ENCODE measurements at regions not wholly inside any gene's neighbourhood (a gene's known extent, or its start where the extent isn't known, plus 50 kb on each side); places are given as distances from the start of the nearest gene placed in this dataset.
"Not testable (repeated sequence)": the region's sequence is repeated elsewhere in the genome, so short reads cannot be mapped to it uniquely, and the experiment has no call there.

- not testable (repeated sequence) for H3K4me3 ChIP-seq (ENCODE audit: insufficient read depth, low read depth, low read length); H3K9me3 ChIP-seq (ENCODE audit: control insufficient read depth, low read length); H3K27ac ChIP-seq (ENCODE audit: insufficient read depth, low read depth, low read length, poor library complexity, severe bottlenecking); H3K27me3 ChIP-seq (ENCODE audit: control insufficient read depth, insufficient read depth, low read length, poor library complexity, severe bottlenecking); H3K4me1 ChIP-seq (ENCODE audit: control insufficient read depth, insufficient read depth, low read length); H3K36me3 ChIP-seq (ENCODE audit: control insufficient read depth, insufficient read depth, low read length)
- 79 to 82% methylated on average over 3 of the region's 7 CpGs for WGBS, 2 experiments
Observed at GRCh38 chr3:195988764-195989163, 80.4 kb upstream of the TNK2 start.

DNA sequence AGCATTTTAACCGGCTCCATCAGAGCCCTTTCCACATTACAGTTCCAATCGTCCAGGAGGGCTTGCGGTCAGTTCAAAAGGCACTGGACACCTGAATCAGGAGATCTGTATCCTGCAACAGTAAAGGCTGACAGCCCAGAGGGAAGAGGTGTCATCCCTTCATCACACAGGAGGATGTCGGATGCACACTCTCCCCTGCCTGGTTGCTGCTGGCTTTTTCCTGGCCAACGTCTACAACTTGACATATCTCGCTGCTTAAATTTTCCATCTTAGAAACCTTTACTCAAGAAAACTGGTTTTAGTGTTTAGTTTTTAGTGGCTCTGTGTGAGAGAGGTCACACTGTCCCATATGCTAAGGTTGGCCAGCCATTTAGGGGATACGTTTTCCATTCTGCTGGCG lies 78.7 kb upstream of the TNK2 start:
- 90 to 94% methylated on average over 4 to 5 of the region's 8 CpGs for WGBS, 2 experiments
- H3K9me3 ChIP-seq (ENCODE audit: control insufficient read depth, low read length); H3K27ac ChIP-seq (ENCODE audit: insufficient read depth, low read depth, low read length, poor library complexity, severe bottlenecking): not testable (repeated sequence)

GRCh38 chr3:195986576-195986975 lies 78.2 kb upstream of the TNK2 start:
- not testable (repeated sequence) for H3K27me3 ChIP-seq (ENCODE audit: control insufficient read depth, insufficient read depth, low read length, poor library complexity, severe bottlenecking); H3K4me3 ChIP-seq (ENCODE audit: insufficient read depth, low read depth, low read length); H3K9me3 ChIP-seq (ENCODE audit: control insufficient read depth, low read length); H3K4me1 ChIP-seq (ENCODE audit: control insufficient read depth, insufficient read depth, low read length); H3K27ac ChIP-seq (ENCODE audit: insufficient read depth, low read depth, low read length, poor library complexity, severe bottlenecking); H3K36me3 ChIP-seq (ENCODE audit: control insufficient read depth, insufficient read depth, low read length)
- WGBS, 2 experiments = no CpG with 5 or more reads among the region's 4 CpGs

More for the DNA sequence above, 78.7 kb upstream of the TNK2 start:
- H3K27me3 ChIP-seq (ENCODE audit: control insufficient read depth, insufficient read depth, low read length, poor library complexity, severe bottlenecking); H3K4me3 ChIP-seq (ENCODE audit: insufficient read depth, low read depth, low read length); H3K4me1 ChIP-seq (ENCODE audit: control insufficient read depth, insufficient read depth, low read length); H3K36me3 ChIP-seq (ENCODE audit: control insufficient read depth, insufficient read depth, low read length): not testable (repeated sequence)

GRCh38 chr3:195985348-195985920 lies 77.1 kb upstream of the TNK2 start:
- 90 to 94% methylated on average over 4 to 8 of the region's 11 CpGs for WGBS, 2 experiments

GRCh38 chr3:195984392-195985030 lies 76.2 kb upstream of the TNK2 start:
- H3K9me3 ChIP-seq (ENCODE audit: control insufficient read depth, low read length); H3K27me3 ChIP-seq (ENCODE audit: control insufficient read depth, insufficient read depth, low read length, poor library complexity, severe bottlenecking); H3K4me3 ChIP-seq (ENCODE audit: insufficient read depth, low read depth, low read length); H3K36me3 ChIP-seq (ENCODE audit: control insufficient read depth, insufficient read depth, low read length); H3K4me1 ChIP-seq (ENCODE audit: control insufficient read depth, insufficient read depth, low read length); H3K27ac ChIP-seq (ENCODE audit: insufficient read depth, low read depth, low read length, poor library complexity, severe bottlenecking): not testable (repeated sequence)
- 92 to 97% methylated on average over 10 to 11 of the region's 12 CpGs for WGBS, 2 experiments

More at GRCh38 chr3:195985348-195985920, 77.1 kb upstream of the TNK2 start:
- not testable (repeated sequence) for H3K36me3 ChIP-seq (ENCODE audit: control insufficient read depth, insufficient read depth, low read length); H3K9me3 ChIP-seq (ENCODE audit: control insufficient read depth, low read length); H3K27ac ChIP-seq (ENCODE audit: insufficient read depth, low read depth, low read length, poor library complexity, severe bottlenecking); H3K4me3 ChIP-seq (ENCODE audit: insufficient read depth, low read depth, low read length); H3K4me1 ChIP-seq (ENCODE audit: control insufficient read depth, insufficient read depth, low read length); H3K27me3 ChIP-seq (ENCODE audit: control insufficient read depth, insufficient read depth, low read length, poor library complexity, severe bottlenecking)

DNA sequence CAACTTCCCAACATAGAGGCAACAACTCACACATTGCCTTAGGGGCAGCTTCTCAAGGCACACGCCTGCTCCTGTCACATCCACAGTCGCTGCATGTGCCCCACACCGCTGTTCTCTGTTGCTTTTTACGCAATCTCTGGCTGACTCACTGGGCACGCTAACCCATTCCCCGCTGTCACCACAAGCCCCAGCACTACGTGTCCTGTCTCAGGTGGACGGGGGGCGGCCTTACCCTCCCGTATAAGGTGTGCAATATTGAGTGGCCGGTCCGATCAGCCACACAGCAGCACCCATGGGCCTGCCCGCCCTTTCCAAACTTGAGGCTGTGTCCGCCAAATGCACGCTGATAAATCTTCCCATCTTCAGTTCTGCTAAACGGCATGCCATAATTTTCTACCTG lies 75.5 kb upstream of the TNK2 start:
- not testable (repeated sequence) for H3K36me3 ChIP-seq (ENCODE audit: control insufficient read depth, insufficient read depth, low read length); H3K9me3 ChIP-seq (ENCODE audit: control insufficient read depth, low read length); H3K4me3 ChIP-seq (ENCODE audit: insufficient read depth, low read depth, low read length); H3K27me3 ChIP-seq (ENCODE audit: control insufficient read depth, insufficient read depth, low read length, poor library complexity, severe bottlenecking); H3K27ac ChIP-seq (ENCODE audit: insufficient read depth, low read depth, low read length, poor library complexity, severe bottlenecking); H3K4me1 ChIP-seq (ENCODE audit: control insufficient read depth, insufficient read depth, low read length)
- WGBS, 2 experiments = 90 to 91% methylated on average over 16 of the region's 16 CpGs

DNA sequence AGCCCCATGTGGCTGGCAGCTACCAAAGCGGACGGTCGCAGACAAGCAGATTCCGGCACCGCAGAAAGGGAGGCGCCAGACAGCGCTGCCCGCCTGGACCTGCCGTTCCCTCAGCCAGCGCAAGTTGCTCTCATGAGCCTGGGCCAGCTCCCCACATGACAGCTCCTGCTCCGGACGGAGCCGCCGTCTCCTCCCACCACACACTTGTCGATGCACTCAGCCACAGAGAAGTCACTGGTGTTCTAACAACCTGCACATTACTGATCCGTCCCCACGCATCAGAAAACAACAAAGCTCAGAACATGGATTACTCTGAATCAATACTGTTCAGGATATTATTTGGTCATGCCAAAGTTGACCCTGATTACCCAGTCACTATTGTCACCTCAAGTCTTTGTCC lies 74.4 kb upstream of the TNK2 start:
- H3K9me3 ChIP-seq (ENCODE audit: control insufficient read depth, low read length); H3K36me3 ChIP-seq (ENCODE audit: control insufficient read depth, insufficient read depth, low read length); H3K4me3 ChIP-seq (ENCODE audit: insufficient read depth, low read depth, low read length); H3K4me1 ChIP-seq (ENCODE audit: control insufficient read depth, insufficient read depth, low read length); H3K27me3 ChIP-seq (ENCODE audit: control insufficient read depth, insufficient read depth, low read length, poor library complexity, severe bottlenecking); H3K27ac ChIP-seq (ENCODE audit: insufficient read depth, low read depth, low read length, poor library complexity, severe bottlenecking): not testable (repeated sequence)
- WGBS, 2 experiments = 95 to 97% methylated on average over 17 of the region's 17 CpGs

DNA sequence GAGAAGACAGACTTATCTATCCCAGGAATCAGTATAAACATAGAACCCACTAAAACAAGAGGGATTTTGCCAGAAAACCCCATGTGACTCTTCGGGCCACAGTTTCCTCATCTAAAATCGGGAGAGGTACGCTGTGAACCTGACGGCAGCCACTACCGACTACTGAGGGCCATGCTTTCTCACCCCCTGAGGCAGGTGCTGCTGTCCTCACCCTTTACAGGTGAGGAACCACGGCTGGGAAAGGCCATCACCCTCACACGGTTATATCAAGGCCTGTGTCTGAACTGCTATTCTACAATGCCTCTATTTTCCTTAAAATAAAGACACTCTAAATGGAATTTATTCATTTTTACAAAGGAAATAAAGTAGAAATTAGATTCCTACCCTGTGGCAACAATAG lies 73.4 kb upstream of the TNK2 start:
- WGBS, 2 experiments = 86 to 91% methylated on average over 7 of the region's 7 CpGs
- not testable (repeated sequence) for H3K27me3 ChIP-seq (ENCODE audit: control insufficient read depth, insufficient read depth, low read length, poor library complexity, severe bottlenecking); H3K4me3 ChIP-seq (ENCODE audit: insufficient read depth, low read depth, low read length); H3K4me1 ChIP-seq (ENCODE audit: control insufficient read depth, insufficient read depth, low read length); H3K9me3 ChIP-seq (ENCODE audit: control insufficient read depth, low read length); H3K36me3 ChIP-seq (ENCODE audit: control insufficient read depth, insufficient read depth, low read length); H3K27ac ChIP-seq (ENCODE audit: insufficient read depth, low read depth, low read length, poor library complexity, severe bottlenecking)

GRCh38 chr3:195979877-195980276 lies 71.5 kb upstream of the TNK2 start:
- H3K27me3 ChIP-seq (ENCODE audit: control insufficient read depth, insufficient read depth, low read length, poor library complexity, severe bottlenecking); H3K4me1 ChIP-seq (ENCODE audit: control insufficient read depth, insufficient read depth, low read length); H3K9me3 ChIP-seq (ENCODE audit: control insufficient read depth, low read length); H3K27ac ChIP-seq (ENCODE audit: insufficient read depth, low read depth, low read length, poor library complexity, severe bottlenecking); H3K36me3 ChIP-seq (ENCODE audit: control insufficient read depth, insufficient read depth, low read length); H3K4me3 ChIP-seq (ENCODE audit: insufficient read depth, low read depth, low read length): not testable (repeated sequence)
- 93 to 94% methylated on average over 9 of the region's 10 CpGs for WGBS, 2 experiments

DNA sequence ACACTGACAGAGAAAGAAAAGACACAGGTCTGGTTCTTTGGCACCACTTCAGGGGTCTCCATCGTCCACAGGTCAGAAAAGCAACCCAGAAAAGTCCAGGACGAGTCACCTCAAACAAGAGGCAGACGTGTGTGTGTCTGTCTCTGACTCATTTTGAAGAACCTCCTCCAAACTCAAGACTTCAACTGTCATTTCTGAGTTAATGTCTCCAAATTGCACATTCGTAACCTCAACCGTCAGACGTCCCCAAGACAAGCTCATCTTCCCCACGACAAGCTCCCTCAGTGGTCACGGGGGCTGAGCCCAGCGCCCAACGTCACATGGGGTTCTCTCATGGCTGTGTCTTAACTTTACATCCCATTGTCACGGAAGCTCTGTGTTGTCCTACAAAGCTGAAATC lies 70.2 kb upstream of the TNK2 start:
- not testable (repeated sequence) for H3K4me1 ChIP-seq (ENCODE audit: control insufficient read depth, insufficient read depth, low read length); H3K27ac ChIP-seq (ENCODE audit: insufficient read depth, low read depth, low read length, poor library complexity, severe bottlenecking); H3K9me3 ChIP-seq (ENCODE audit: control insufficient read depth, low read length); H3K36me3 ChIP-seq (ENCODE audit: control insufficient read depth, insufficient read depth, low read length); H3K4me3 ChIP-seq (ENCODE audit: insufficient read depth, low read depth, low read length); H3K27me3 ChIP-seq (ENCODE audit: control insufficient read depth, insufficient read depth, low read length, poor library complexity, severe bottlenecking)
- 100% methylated on average over 1 of the region's 11 CpGs; no CpG with 5 or more reads in 1 of the 2 experiments for WGBS, 2 experiments

DNA sequence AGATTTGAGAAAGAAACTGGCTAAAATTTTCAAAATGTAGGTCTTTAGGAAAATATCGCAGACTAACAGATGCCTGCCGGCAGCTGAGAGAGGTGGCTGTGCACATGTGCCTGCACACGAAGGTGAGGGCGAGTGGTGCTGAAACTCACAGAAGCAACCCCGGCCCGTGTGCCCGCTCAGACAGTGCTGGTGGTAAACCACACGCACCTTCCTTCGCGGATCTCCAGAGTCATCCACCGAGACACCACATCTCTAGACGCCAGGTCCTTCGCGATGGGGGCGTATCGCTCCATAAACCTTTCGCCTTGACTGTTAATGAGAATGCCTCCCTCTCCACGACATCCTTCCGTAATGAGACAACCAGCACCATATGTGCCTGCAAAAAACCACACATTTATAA lies 68.5 kb upstream of the TNK2 start:
- H3K4me1 ChIP-seq (ENCODE audit: control insufficient read depth, insufficient read depth, low read length); H3K4me3 ChIP-seq (ENCODE audit: insufficient read depth, low read depth, low read length); H3K9me3 ChIP-seq (ENCODE audit: control insufficient read depth, low read length); H3K27ac ChIP-seq (ENCODE audit: insufficient read depth, low read depth, low read length, poor library complexity, severe bottlenecking); H3K27me3 ChIP-seq (ENCODE audit: control insufficient read depth, insufficient read depth, low read length, poor library complexity, severe bottlenecking); H3K36me3 ChIP-seq (ENCODE audit: control insufficient read depth, insufficient read depth, low read length): not testable (repeated sequence)
- WGBS, 2 experiments = 94 to 95% methylated on average over 4 to 6 of the region's 19 CpGs

All from ectodermal cell (in vitro differentiated cells).